Caco-2 (cell line): ENCODE measurements at regions not wholly inside any gene's neighbourhood (a gene's known extent, or its start where the extent isn't known, plus 50 kb on each side); places are given as distances from the start of the nearest gene placed in this dataset.

ENCODE experiments used
- BruUV-seq: library from RNA; stranded (reverse); fragments of 400-500 nt; replicated peaks from 2 replicates; lab custom pipeline; 2021; lab: Mats Ljungman, UMichigan
- CTCF ChIA-PET: fragments of 300-600 bp; sonication (Branson Sonifier 250); formaldehyde crosslinking; loops from one replicate; lab custom pipeline; 2022; ENCODE audit warnings: antibody characterized with exemption; lab: Charles Lee
- POLR2A ChIA-PET: fragments of 300-600 bp; sonication (Branson Sonifier 250); formaldehyde crosslinking; loops from one replicate; lab custom pipeline; 2022; ENCODE audit warnings: antibody characterized with exemption; lab: Charles Lee
- DNase-seq, 2 experiments: peaks; one replicate each; pipeline versions ENCODE4 v3.0.0 to v3.0.0-alpha.2; 2020 to 2022
- H3K27me3 ChIP-seq: replicated peaks from 2 replicates; pipeline ENCODE4 v1.6.0; 2011; ENCODE audit warnings: low read length; ENCODE audit not compliant: control insufficient read depth, insufficient read depth
- H3K36me3 ChIP-seq: 2 replicates; pipeline ENCODE4 v1.5.1; 2011; ENCODE audit warnings: low read length; ENCODE audit not compliant: control insufficient read depth, insufficient read depth
- H3K4me1 ChIP-seq: fragments of 250-450 bp; sonication (Bioruptor Pico); 2 replicates; pipeline ENCODE4 v1.5.1; 2020; ENCODE audit warnings: mild to moderate bottlenecking
- H3K4me3 ChIP-seq: 2 replicates; pipeline ENCODE4 v1.5.1; 2011; ENCODE audit warnings: low read depth, mild to moderate bottlenecking, control low read depth, low read length
- H3K9me3 ChIP-seq: fragments of 250-450 bp; sonication (Bioruptor Pico); 2 replicates; pipeline ENCODE4 v1.5.1; 2020; ENCODE audit warnings: mild to moderate bottlenecking, moderate library complexity
- H3K27ac Mint-ChIP-seq: one replicate; pipeline ENCODE4 v1.8.0; 2022; ENCODE audit warnings: mixed read lengths; ENCODE audit not compliant: unreplicated experiment
- H3K27me3 Mint-ChIP-seq: one replicate; pipeline ENCODE4 v1.8.0; 2022; ENCODE audit warnings: mixed read lengths; ENCODE audit not compliant: insufficient read depth, unreplicated experiment
- H3K36me3 Mint-ChIP-seq: one replicate; pipeline ENCODE4 v1.8.0; 2022; ENCODE audit warnings: mild to moderate bottlenecking, mixed read lengths; ENCODE audit not compliant: insufficient read depth, unreplicated experiment
- H3K4me1 Mint-ChIP-seq: one replicate; pipeline ENCODE4 v1.8.0; 2022; ENCODE audit warnings: low read depth, mixed read lengths; ENCODE audit not compliant: unreplicated experiment
- H3K4me3 Mint-ChIP-seq: one replicate; pipeline ENCODE4 v1.8.0; 2022; ENCODE audit warnings: mild to moderate bottlenecking, moderate library complexity, mixed read lengths; ENCODE audit not compliant: unreplicated experiment
- H3K9me3 Mint-ChIP-seq: one replicate; pipeline ENCODE4 v1.8.0; 2022; ENCODE audit warnings: mixed read lengths; ENCODE audit not compliant: unreplicated experiment
- CTCF ChIP-seq, 2 experiments: fragments of 200-600 bp in 1 of 2; IDR thresholded peaks; 1 replicate in 1 of 2; 2 replicates in 1 of 2; pipeline versions ENCODE4 v1.5.1 to v1.8.0; 2011 to 2022; ENCODE audit warnings: antibody characterized with exemption in 1 of 2, control low read depth in 1 of 2, inconsistent platforms in 1 of 2, low read depth in 1 of 2, low read length in 1 of 2, mild to moderate bottlenecking in 1 of 2, moderate library complexity in 1 of 2; ENCODE audit not compliant: insufficient read depth in 1 of 2, severe bottlenecking in 1 of 2, unreplicated experiment in 1 of 2
- intact Hi-C: fragments of 100-400 bp; cut with micrococcal nuclease; formaldehyde crosslinking; loops from one replicate; pipeline ENCODE4 v1.10.0; 2022; ENCODE audit not compliant: unreplicated experiment

- intact Hi-C loops: loop anchor here (10.0 kb wide), 1 partner anchor 376 kb away; no protein-coding TSS in a partner anchor
- Mint-ChIP-seq H3K36me3 (no peaks in the 10 kb centered on the region), H3K4me1 (no peaks in the 10 kb centered on the region), H3K27ac (no peak overlapping the region), H3K27me3 (no peaks in the 10 kb centered on the region), H3K9me3 (no peaks in the 10 kb centered on the region), H3K4me3 (no peak overlapping the region)
- DNase-seq: no peak
- Histone ChIP-seq H3K4me1 (peaks cover 9% of the 10 kb centered on the region; the same call in 1 of the 2 replicates), H3K36me3 (no peaks in the 10 kb centered on the region), H3K9me3 (no peaks in the 10 kb centered on the region), H3K27me3 (no peaks in the 10 kb centered on the region), H3K4me3 (no peak overlapping the region)
- CTCF ChIA-PET: no interaction called here
- POLR2A ChIA-PET: no interaction called here
- no peak for TF ChIP-seq CTCF (IDR thresholded peaks at IDR 0.05; ENCODE audit: insufficient read depth in 1 of 2, low read depth in 1 of 2, low read length in 1 of 2, severe bottlenecking in 1 of 2, unreplicated experiment in 1 of 2)
- no TSS peak for BruUV-seq
Measured at GRCh38 chr2:16228951-16229350, 288.6 kb downstream of the MYCN start.

- no peak for TF ChIP-seq CTCF (IDR thresholded peaks at IDR 0.05; ENCODE audit: insufficient read depth in 1 of 2, low read depth in 1 of 2, low read length in 1 of 2, severe bottlenecking in 1 of 2, unreplicated experiment in 1 of 2)
- POLR2A ChIA-PET: no interaction called here
- intact Hi-C loops: loop anchor here (10.0 kb wide), 1 partner anchor 376 kb away; no protein-coding TSS in a partner anchor
- no peak overlapping the region for H3K4me3 ChIP-seq
- CTCF ChIA-PET: no interaction called here
- Mint-ChIP-seq H3K4me3 (no peak overlapping the region), H3K4me1 (no peaks in the 10 kb centered on the region), H3K27ac (no peak overlapping the region), H3K9me3 (no peaks in the 10 kb centered on the region), H3K36me3 (no peaks in the 10 kb centered on the region), H3K27me3 (no peaks in the 10 kb centered on the region)
- no peaks in the 10 kb centered on the region for H3K36me3 ChIP-seq
- H3K9me3 ChIP-seq: no peaks in the 10 kb centered on the region
- no peak for DNase-seq
- peaks cover 14% of the 10 kb centered on the region; the same call in 1 of the 2 replicates for H3K4me1 ChIP-seq
- no TSS peak for BruUV-seq
- no peaks in the 10 kb centered on the region for H3K27me3 ChIP-seq
Measured at GRCh38 chr2:16228471-16228870, 288.1 kb downstream of the MYCN start.

- CTCF ChIA-PET: no interaction called here
Measured at GRCh38 chr2:16227811-16228462, 287.6 kb downstream of the MYCN start.

More at GRCh38 chr2:16227811-16228462, 287.6 kb downstream of the MYCN start:
- intact Hi-C loops: loop anchor here (10.0 kb wide), 1 partner anchor 377 kb away; no protein-coding TSS in a partner anchor
- H3K4me1 ChIP-seq: peaks cover 16% of the 10 kb centered on the region; the same call in 1 of the 2 replicates
- Mint-ChIP-seq H3K9me3 (no peaks in the 10 kb centered on the region), H3K4me1 (no peaks in the 10 kb centered on the region), H3K27ac (no peak overlapping the region), H3K4me3 (no peak overlapping the region), H3K36me3 (no peaks in the 10 kb centered on the region), H3K27me3 (no peaks in the 10 kb centered on the region)
- no peaks in the 10 kb centered on the region for H3K9me3 ChIP-seq
- H3K27me3 ChIP-seq: no peaks in the 10 kb centered on the region
- TF ChIP-seq CTCF (IDR thresholded peaks at IDR 0.05; ENCODE audit: insufficient read depth in 1 of 2, low read depth in 1 of 2, low read length in 1 of 2, severe bottlenecking in 1 of 2, unreplicated experiment in 1 of 2): no peak
- BruUV-seq: no TSS peak
- POLR2A ChIA-PET: no interaction called here
- H3K36me3 ChIP-seq: no peaks in the 10 kb centered on the region
- no peak overlapping the region for H3K4me3 ChIP-seq
- no peak for DNase-seq
